GM12878 (cell line): ENCODE measurements at regions not wholly inside any gene's neighbourhood (a gene's known extent, or its start where the extent isn't known, plus 50 kb on each side); places are given as distances from the start of the nearest gene placed in this dataset.

ENCODE experiments used
- ATAC-seq: fragments of 200-7000 bp; cut with Tn5 transposase; 3 replicates; pipeline ENCODE4 v1.9.1; 2020; ENCODE audit warnings: mild to moderate bottlenecking, moderate library complexity
- BruUV-seq: library from RNA; stranded (reverse); fragments of 400-500 nt; replicated peaks from 2 replicates; lab custom pipeline; 2021; lab: Mats Ljungman, UMichigan
- CTCF ChIA-PET: fragments of 300-600 bp; sonication (Branson Sonifier 250); formaldehyde crosslinking; extraction: SDS; loops from one replicate; lab custom pipeline; 2021; ENCODE audit warnings: inconsistent platforms; lab: Yijun Ruan, JAX
- POLR2A ChIA-PET: fragments of 350-600 bp; formaldehyde crosslinking; extraction: SDS; loops from one replicate; lab custom pipeline; 2021; ENCODE audit warnings: inconsistent platforms; lab: Charles Lee
- RAD21 ChIA-PET: fragments of 300-600 bp; sonication (Branson Sonifier 250); formaldehyde crosslinking; loops from one replicate; lab custom pipeline; 2023; ENCODE audit warnings: antibody characterized with exemption; ENCODE audit not compliant: unreplicated experiment; lab: Charles Lee
- SMC1A ChIA-PET: fragments of 300-600 bp; sonication (Branson Sonifier 250); formaldehyde crosslinking; loops from one replicate; lab custom pipeline; 2023; ENCODE audit not compliant: unreplicated experiment, uncharacterized antibody; lab: Charles Lee
- DNase-seq: peaks from one replicate; pipeline ENCODE4 v3.0.0-alpha.2; 2011; ENCODE audit warnings: low read depth, low spot score
- FAIRE-seq: peaks from 3 replicates; lab custom pipeline; 2011; peaks lifted over from hg19 to GRCh38; lab: Jason Lieb, UNC
- H2AFZ ChIP-seq: 2 replicates; pipeline ENCODE4 v1.6.0; 2011; ENCODE audit warnings: low read depth, low read length, control low read depth; ENCODE audit not compliant: control insufficient read depth
- H3K27ac ChIP-seq: 2 replicates; pipeline ENCODE4 v1.5.1; 2011; ENCODE audit warnings: control low read depth; ENCODE audit not compliant: control insufficient read depth, insufficient read depth
- H3K27me3 ChIP-seq, 2 experiments: replicated peaks in 1 of 2; 2 replicates each; pipeline versions ENCODE4 v1.6.0 to v1.6.1; 2011; ENCODE audit warnings: low read length in 1 of 2; ENCODE audit not compliant: control insufficient read depth in 2 of 2, insufficient read depth in 2 of 2
- H3K36me3 ChIP-seq, 2 experiments: 2 replicates each; pipeline ENCODE4 v1.5.1; 2011; ENCODE audit warnings: low read length in 1 of 2; ENCODE audit not compliant: control insufficient read depth in 2 of 2, insufficient read depth in 2 of 2
- H3K4me1 ChIP-seq: 2 replicates; pipeline ENCODE4 v1.6.1; 2011; ENCODE audit warnings: mild to moderate bottlenecking, low read length, moderate library complexity, mixed read lengths; ENCODE audit not compliant: control insufficient read depth, insufficient read depth
- H3K4me2 ChIP-seq: 2 replicates; pipeline ENCODE4 v1.6.0; 2011; ENCODE audit warnings: control low read depth; ENCODE audit not compliant: control insufficient read depth, insufficient read depth
- H3K4me3 ChIP-seq: fragments of 200-600 bp; sonication (generic); 2 replicates; pipeline ENCODE4 v1.5.1; 2016
- H3K79me2 ChIP-seq: 2 replicates; pipeline ENCODE4 v1.6.0; 2011; ENCODE audit warnings: low read length; ENCODE audit not compliant: control insufficient read depth, insufficient read depth
- H3K9ac ChIP-seq: 2 replicates; pipeline ENCODE4 v1.8.0; 2011; ENCODE audit warnings: low read length, control low read depth, mixed read lengths; ENCODE audit not compliant: control insufficient read depth, insufficient read depth
- H3K9me3 ChIP-seq: replicated peaks from 3 replicates; pipeline ENCODE4 v1.5.1; 2011; ENCODE audit warnings: mild to moderate bottlenecking, low read length; ENCODE audit not compliant: control insufficient read depth, insufficient read depth
- H4K20me1 ChIP-seq: 2 replicates; pipeline ENCODE4 v1.6.0; 2011; ENCODE audit not compliant: control insufficient read depth, insufficient read depth
- BHLHE40 ChIP-seq, 2 experiments: fragments of 450-650 bp in 1 of 2; IDR thresholded peaks; 2 replicates each; pipeline ENCODE4 v1.6.1; 2011 to 2017; ENCODE audit warnings: low read depth in 2 of 2, borderline replicate concordance in 1 of 2, improper control_type of control experiment in 1 of 2, low read length in 1 of 2, mild to moderate bottlenecking in 1 of 2
- MEF2B ChIP-seq: fragments of 450-650 bp; IDR thresholded peaks from 2 replicates; pipeline ENCODE4 v1.6.1; 2018; ENCODE audit warnings: mild to moderate bottlenecking, moderate library complexity; ENCODE audit not compliant: partially characterized antibody, poor library complexity, severe bottlenecking
- MYB ChIP-seq: fragments of 150-350 bp; IDR thresholded peaks from 2 replicates; pipeline ENCODE4 v1.6.1; 2014; ENCODE audit warnings: mild to moderate bottlenecking, low read depth, low read length, borderline replicate concordance
- NFIC ChIP-seq: IDR thresholded peaks from 2 replicates; pipeline ENCODE4 v1.6.1; 2012; ENCODE audit warnings: low read depth, mild to moderate bottlenecking, inconsistent platforms, low read length, moderate library complexity
- RAD51 ChIP-seq: fragments of 450-650 bp; IDR thresholded peaks from 2 replicates; pipeline ENCODE4 v1.6.1; 2016; ENCODE audit warnings: moderate library complexity, mild to moderate bottlenecking, inconsistent platforms
- RUNX3 ChIP-seq: IDR thresholded peaks from 2 replicates; pipeline ENCODE4 v1.6.1; 2012; ENCODE audit warnings: low read length, inconsistent platforms
- SREBF1 ChIP-seq: IDR thresholded peaks from 2 replicates; pipeline ENCODE4 v1.6.1; 2012; ENCODE audit warnings: mild to moderate bottlenecking, low read length
- WGBS: methylation state at CpG from one replicate; pipeline ENCODE4 v1.1.6; 2016; ENCODE audit warnings: low lambda C conversion rate; ENCODE audit not compliant: insufficient replicate concordance, insufficient coverage; ENCODE audit errors: missing lambda C conversion rate; 5-methylcytosine and 5-hydroxymethylcytosine counted together
- in situ Hi-C: fragments of 300-500 bp; cut with MboI; formaldehyde crosslinking; loops from 9 replicates; pipeline ENCODE4 v1.14.3; 2018; ENCODE audit warnings: mixed read lengths
- intact Hi-C: fragments of 100-400 bp; cut with micrococcal nuclease; formaldehyde crosslinking; loops from one replicate; pipeline ENCODE4 v1.14.2; 2022; ENCODE audit not compliant: unreplicated experiment
- TF ChIP-seq, protein P1 (sequence below): fragments of 450-650 bp; IDR thresholded peaks from 2 replicates; pipeline ENCODE4 v1.6.1; 2017; ENCODE audit warnings: mild to moderate bottlenecking, moderate library complexity

DNA sequence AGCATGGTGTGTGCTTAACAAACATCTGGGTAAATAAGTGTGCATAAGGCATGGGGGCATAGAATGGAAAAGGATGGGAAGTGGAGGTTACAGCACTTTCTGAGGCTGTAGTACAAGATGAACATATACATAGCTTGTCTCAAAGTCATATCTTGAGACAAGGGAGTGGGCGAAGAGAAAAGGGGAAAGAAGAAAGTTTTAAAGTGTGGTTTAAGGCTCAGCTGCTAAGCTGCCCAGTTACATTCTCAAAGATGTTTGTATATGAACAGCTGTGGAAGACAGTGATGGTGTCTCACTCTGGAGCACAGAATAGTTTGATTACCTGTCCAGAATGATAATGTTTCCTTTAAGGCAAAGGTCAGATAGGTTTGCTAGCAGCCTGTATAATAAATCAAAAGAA, 61.9 kb upstream of the LANCL2 start:
- RAD21 ChIA-PET, result interaction anchor here (0.6 to 1.6 kb wide), 5 partner anchors 15 to 259 kb away, joined by 3 to 6 read pairs (median 4); partner anchors contain the start of gene LANCL2
- Histone ChIP-seq H3K4me3 (no peak overlapping the region), H2AFZ (no peak overlapping the region), H4K20me1 (no peaks in the 10 kb centered on the region), H3K36me3 (no peaks in the 10 kb centered on the region), H3K79me2 (no peaks in the 10 kb centered on the region)
- whole genome bisulfite sequencing, result 0% methylated on average over 1 of the region's 1 CpG
- intact Hi-C loops, result loop anchor here (10.0 kb wide), 1 partner anchor 662 kb away; the partner anchor contains the start of gene NIPSNAP2
- peak; percentile 27 for ATAC-seq
- TF ChIP-seq SREBF1 (no peak), MYB (no peak), RAD51 (no peak), RUNX3 (peak; percentile 59)
- TF ChIP-seq, all 136 proteins: peak for 1
- CTCF ChIA-PET, result interaction anchor here (0.6 to 2.1 kb wide), 4 partner anchors 14 to 24 kb away, joined by 3 to 4 read pairs (median 4); no protein-coding TSS in a partner anchor
- no peak overlapping the region for H3K4me2 ChIP-seq
- H3K9ac ChIP-seq, result no peak overlapping the region
- peaks cover 32% of the 10 kb centered on the region for H3K4me1 ChIP-seq
- H3K27ac ChIP-seq, result no peak overlapping the region
- SMC1A ChIA-PET, result interaction anchor here (0.7 to 2.3 kb wide), 3 partner anchors 14 to 230 kb away, joined by 3 to 5 read pairs (median 4); no protein-coding TSS in a partner anchor
- no peak for FAIRE-seq
- in situ Hi-C loops, result no loop called here
- no peaks in the 10 kb centered on the region; the same call in 2 of the 3 replicates for H3K9me3 ChIP-seq
- no peaks in the 10 kb centered on the region for H3K27me3 ChIP-seq
- no peak for DNase-seq
- POLR2A ChIA-PET, result no interaction called here
- BruUV-seq, result no TSS peak

DNA sequence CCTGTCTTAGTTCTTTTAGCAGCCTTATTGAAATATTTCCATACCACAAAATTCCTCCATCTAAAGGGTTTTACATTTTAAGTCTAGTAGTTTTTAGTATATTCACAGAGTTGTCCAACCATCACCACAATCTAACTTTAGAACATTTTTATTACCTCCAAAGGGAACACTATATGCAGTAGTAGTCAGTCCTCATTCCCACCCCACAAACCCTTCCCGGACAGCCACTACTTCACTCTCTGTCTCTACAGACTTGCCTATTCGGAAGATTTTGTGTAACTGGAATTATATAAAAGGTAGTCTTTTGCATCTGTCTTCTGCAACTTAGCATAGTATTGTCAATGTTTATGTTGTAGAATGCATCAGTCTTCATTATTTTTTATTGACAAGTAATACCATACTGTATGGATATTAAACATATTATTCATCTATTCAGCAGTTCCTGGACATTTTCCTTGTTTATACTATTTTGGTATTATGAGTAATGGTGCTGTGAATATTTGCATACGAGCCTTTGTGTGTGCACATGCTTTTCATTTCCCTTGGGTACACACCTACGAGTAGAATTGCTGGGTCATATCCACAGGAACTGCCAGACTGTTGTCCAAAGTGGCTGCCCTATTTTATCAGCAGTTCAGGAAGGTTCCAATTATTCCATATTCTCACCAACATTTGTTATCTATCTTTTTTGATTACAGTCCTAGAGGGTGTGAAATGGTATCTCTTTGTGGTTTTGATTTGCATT, 60.9 kb upstream of the LANCL2 start:
- no peaks in the 10 kb centered on the region; the same call in 2 of the 3 replicates for H3K9me3 ChIP-seq
- H3K4me1 ChIP-seq, result peaks cover 42% of the 10 kb centered on the region
- H3K9ac ChIP-seq, result no peak overlapping the region
- in situ Hi-C loops, result no loop called here
- no peak for DNase-seq
- no peaks in the 10 kb centered on the region for H3K27me3 ChIP-seq
- ChIA-PET POLR2A (no interaction called here), CTCF (interaction anchor here (1.1 to 2.1 kb wide), 2 partner anchors 16 to 25 kb away, joined by 3 to 4 read pairs; no protein-coding TSS in a partner anchor), SMC1A (interaction anchor here (0.7 to 2.3 kb wide), 2 partner anchors 15 to 229 kb away, joined by 4 to 5 read pairs; no protein-coding TSS in a partner anchor), RAD21 (interaction anchor here (0.7 to 1.5 kb wide), 2 partner anchors 16 to 175 kb away, joined by 3 to 5 read pairs; no protein-coding TSS in a partner anchor)
- peak; percentile 4; the same call in 2 of the 3 replicates for ATAC-seq
- no peaks in the 10 kb centered on the region for H3K36me3 ChIP-seq
- no peak for FAIRE-seq
- no peak overlapping the region for H3K4me3 ChIP-seq
- H3K27ac ChIP-seq, result no peak overlapping the region
- BruUV-seq, result no TSS peak
- 49% methylated on average over 4 of the region's 4 CpGs for WGBS
- no peaks in the 10 kb centered on the region for H3K79me2 ChIP-seq
- intact Hi-C loops, result loop anchor here (10.0 kb wide), 1 partner anchor 661 kb away; the partner anchor contains the start of gene NIPSNAP2
- no peak overlapping the region for H3K4me2 ChIP-seq
- no peaks in the 10 kb centered on the region for H4K20me1 ChIP-seq
- no peak overlapping the region; the same call in 1 of the 2 replicates for H2AFZ ChIP-seq
- TF ChIP-seq MEF2B (peak; percentile 50), BHLHE40 (IDR thresholded peaks at IDR 0.05; ENCODE audit: borderline replicate concordance in 1 of 2, low read depth in 2 of 2, low read length in 1 of 2) (peak; percentile 61 to 62; a peak in 2 of 4 replicates), NFIC (no peak)
- TF ChIP-seq, protein P1, sequence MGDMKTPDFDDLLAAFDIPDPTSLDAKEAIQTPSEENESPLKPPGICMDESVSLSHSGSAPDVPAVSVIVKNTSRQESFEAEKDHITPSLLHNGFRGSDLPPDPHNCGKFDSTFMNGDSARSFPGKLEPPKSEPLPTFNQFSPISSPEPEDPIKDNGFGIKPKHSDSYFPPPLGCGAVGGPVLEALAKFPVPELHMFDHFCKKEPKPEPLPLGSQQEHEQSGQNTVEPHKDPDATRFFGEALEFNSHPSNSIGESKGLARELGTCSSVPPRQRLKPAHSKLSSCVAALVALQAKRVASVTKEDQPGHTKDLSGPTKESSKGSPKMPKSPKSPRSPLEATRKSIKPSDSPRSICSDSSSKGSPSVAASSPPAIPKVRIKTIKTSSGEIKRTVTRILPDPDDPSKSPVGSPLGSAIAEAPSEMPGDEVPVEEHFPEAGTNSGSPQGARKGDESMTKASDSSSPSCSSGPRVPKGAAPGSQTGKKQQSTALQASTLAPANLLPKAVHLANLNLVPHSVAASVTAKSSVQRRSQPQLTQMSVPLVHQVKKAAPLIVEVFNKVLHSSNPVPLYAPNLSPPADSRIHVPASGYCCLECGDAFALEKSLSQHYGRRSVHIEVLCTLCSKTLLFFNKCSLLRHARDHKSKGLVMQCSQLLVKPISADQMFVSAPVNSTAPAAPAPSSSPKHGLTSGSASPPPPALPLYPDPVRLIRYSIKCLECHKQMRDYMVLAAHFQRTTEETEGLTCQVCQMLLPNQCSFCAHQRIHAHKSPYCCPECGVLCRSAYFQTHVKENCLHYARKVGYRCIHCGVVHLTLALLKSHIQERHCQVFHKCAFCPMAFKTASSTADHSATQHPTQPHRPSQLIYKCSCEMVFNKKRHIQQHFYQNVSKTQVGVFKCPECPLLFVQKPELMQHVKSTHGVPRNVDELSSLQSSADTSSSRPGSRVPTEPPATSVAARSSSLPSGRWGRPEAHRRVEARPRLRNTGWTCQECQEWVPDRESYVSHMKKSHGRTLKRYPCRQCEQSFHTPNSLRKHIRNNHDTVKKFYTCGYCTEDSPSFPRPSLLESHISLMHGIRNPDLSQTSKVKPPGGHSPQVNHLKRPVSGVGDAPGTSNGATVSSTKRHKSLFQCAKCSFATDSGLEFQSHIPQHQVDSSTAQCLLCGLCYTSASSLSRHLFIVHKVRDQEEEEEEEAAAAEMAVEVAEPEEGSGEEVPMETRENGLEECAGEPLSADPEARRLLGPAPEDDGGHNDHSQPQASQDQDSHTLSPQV, result no peak
